ENCODE measurements at regions not wholly inside any gene's neighbourhood (a gene's known extent, or its start where the extent isn't known, plus 50 kb on each side); places are given as distances from the start of the nearest gene placed in this dataset.
"Not testable (repeated sequence)": the region's sequence is repeated elsewhere in the genome, so short reads cannot be mapped to it uniquely, and the experiment has no call there.

- no peak for DNase-seq
Measured at GRCh38 chr3:164365242-164365641, 713.1 kb downstream of the SI start.

DNA sequence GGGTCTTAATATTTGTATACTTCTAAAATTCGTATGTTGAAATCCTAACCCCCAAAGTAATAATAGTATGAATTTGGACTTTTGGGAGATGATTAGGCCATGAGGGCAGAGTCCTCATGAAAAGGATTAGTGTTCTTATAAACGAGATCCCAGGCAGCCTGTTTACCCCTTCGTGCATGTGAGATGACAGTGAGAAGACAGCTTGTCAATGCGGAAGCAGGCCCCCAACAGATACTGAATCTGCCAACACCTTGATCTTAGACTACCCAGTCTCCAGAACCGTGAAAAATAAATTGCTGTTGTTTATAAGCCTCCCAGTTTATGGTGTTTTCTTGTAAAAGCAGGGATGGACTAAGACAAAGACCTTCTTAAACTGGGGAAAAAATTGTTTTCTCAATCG, 714.2 kb downstream of the SI start:
- DNase-seq: no peak

GRCh38 chr3:164360738-164361406, 717.4 kb downstream of the SI start:
- no peak for DNase-seq

GRCh38 chr3:164360078-164360578, 718.2 kb downstream of the SI start:
- no peak for DNase-seq

- DNase-seq: no peak
Measured at GRCh38 chr3:164352991-164353390, 725.3 kb downstream of the SI start.

- no peak for DNase-seq
Measured at GRCh38 chr3:164351131-164351530, 727.2 kb downstream of the SI start.

DNA sequence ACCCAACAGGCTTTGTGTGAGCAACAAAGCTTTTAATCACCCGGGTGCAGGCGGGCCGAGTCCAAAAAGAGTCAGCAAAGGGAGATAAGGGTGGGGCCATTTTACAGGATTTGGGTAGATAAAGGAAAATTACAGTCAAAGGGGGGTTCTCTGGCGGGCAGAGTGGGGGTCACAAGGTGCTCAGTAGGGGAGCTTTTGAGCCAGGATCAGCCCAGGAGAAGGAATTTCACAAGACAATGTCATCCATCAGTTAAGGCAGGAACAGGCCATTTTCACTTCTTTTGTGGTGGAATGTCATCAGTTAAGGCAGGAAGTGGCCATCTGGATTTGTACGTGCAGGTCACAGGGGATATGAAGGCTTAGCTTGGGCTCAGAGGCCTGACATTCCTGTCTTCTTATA, 736.1 kb downstream of the SI start:
- not testable (repeated sequence) for DNase-seq

- no peak for DNase-seq
Measured at GRCh38 chr3:164341086-164341485, 737.2 kb downstream of the SI start.

- no peak for DNase-seq
Measured at GRCh38 chr3:164340273-164340672, 738.0 kb downstream of the SI start.

- no peak for DNase-seq
Measured at GRCh38 chr3:164332831-164333802, 745.2 kb downstream of the SI start.

GRCh38 chr3:164326714-164327113, 751.6 kb downstream of the SI start:
- DNase-seq: no peak

DNA sequence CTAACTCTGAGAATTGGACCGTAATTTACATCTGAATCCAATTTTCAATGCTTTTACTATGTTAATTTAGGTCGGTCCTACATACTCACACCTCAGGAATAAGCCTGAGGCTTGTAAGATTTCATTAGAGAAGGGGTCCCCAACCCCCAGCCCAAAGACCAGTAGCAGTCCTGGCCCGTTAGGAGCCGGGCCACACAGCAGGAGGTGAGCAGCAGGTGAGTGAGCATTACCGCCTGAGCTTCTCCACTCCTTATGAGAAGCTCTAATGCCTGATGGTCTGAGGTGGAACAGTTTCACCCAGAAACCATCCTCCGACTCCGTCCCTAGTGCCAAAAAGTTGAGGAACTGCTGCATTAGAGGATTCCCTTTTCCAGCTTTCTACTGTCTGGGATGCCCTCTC, 757.3 kb downstream of the SI start:
- DNase-seq: no peak

DNA sequence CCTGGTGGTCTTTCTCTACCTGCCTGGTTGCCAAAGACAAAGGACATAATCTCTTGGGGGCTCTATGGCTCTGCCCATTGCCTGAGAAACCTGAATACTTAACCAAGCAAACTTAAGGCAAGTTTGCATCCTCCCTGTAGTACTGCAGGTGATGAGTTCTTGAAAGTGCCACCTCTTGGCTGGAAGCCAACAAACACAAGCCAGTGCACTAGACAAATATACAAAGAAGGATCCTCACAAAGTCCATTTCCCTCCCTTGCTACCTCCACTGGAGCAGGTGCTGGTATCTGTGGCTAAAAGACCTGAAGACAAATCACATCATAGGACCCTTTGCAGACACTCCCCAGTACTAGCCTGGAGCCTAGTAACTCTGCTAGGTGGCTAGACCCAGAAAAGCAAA, 772.3 kb downstream of the SI start:
- no peak for DNase-seq

GRCh38 chr3:164303894-164304293, 774.4 kb downstream of the SI start:
- no peak for DNase-seq

GRCh38 chr3:164302622-164303021, 775.7 kb downstream of the SI start:
- no peak for DNase-seq

- DNase-seq: not testable (repeated sequence)
Measured at GRCh38 chr3:164291486-164291885, 786.8 kb downstream of the SI start.

GRCh38 chr3:164278550-164278949, 799.7 kb downstream of the SI start:
- DNase-seq: no peak

DNA sequence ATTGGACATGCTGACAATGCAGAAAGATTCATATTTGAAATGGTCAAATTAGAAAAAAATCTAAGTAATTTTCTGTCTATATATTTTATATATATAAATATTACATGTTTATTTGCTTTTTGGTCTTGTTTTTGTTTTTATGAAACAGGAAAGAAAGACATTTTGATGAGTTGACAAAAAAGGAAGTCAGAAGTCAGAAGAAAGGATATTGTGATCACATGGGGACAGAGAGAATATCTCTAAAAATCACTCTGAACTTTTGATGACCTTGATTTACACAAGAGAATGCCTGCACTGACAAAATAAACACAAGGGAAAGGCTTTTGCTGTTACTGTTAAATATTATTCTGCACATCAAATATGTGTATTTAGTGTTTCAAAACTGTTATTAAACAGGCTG, 811.2 kb downstream of the SI start:
- DNase-seq: no peak

DNA sequence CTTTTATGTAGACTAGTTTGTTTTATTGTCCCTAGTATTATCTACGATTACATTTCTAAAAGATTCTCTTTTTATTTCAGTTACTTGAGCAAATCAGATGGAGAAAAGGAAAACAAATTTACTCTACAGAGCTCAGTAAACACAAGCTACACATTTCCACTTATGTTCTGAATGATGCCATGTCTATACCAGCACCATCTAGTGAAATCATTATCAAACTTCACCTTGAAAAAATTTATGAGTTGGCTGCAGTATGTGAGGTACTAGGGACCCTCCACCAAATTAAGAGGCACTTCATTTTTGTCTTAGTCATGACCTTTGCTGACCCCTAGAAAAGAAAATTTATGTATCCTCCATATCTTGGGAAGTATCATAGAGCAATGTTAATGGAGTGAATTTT, 827.4 kb downstream of the SI start:
- no peak for DNase-seq

DNA sequence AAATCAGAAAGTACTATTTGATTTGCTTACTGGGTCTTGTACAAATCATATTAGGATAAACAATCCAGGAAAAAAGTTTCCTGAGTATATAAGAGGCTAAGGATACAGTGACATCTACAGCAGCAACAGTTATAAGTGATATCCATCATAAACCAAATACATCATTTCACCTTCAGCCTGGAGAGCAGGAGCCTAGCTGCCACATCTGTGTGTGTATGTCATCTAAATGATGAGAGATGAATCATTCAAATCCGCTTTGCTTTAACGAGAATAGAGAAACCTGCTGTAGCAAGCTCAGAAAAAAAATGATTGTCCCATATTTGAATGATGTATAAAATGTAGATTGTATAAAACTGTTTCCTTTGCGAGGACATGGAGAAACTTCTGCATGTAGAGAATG, 841.4 kb downstream of the SI start:
- no peak for DNase-seq

DNA sequence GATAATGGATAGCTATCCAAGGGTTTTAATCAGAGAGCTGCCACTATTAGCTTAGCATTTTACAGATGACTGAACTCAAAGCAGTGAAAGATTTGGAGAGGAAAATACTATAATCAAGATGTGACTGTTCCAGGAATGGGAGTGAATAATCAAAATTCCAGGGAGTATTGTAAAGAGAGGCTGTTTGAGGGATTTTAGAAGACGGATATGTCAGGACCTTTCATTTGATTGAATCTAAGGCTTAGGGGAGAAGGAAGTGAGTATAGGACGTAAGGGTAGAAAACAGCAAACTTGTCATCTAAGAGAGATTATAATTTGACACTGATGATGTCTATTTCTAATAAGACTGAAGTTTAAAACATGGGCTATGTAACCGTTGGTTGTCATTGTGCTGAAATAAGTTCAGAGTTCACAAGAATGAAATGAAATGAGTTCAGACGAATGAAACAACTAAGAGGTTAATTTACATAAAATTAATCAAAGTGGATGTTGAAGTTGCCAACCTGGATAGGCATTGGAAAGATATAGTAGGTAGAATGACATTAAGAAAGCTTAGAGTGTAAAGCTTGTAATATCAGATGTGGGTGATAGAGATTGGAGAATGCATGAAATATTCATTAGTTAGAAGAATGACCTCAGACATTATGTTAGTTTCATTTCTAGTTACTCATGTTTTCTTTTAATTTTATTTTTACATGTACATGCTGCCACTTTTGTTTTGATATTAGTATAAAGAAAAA, 842.8 kb downstream of the SI start:
- no peak for DNase-seq

DNA sequence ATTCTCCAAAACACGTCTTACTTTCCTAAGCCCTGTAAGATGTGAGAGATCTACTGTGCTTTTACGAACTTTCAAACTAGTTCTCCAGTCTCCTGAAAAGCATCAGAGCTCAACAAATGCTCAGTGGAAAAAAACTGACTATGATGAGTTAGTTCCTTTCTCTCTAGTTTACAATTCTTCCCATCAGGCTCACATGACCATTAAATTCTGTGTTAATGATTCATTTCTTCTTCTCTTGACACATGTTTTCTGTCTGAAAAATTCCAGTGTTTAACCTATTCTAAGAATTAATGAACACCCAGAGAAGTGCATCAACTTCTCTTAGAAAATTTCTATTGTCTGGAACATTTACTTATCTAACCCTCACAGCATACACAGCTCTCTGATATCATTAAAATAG, 844.3 kb downstream of the SI start:
- no peak for DNase-seq

- no peak for DNase-seq
Measured at GRCh38 chr3:164231718-164232117, 846.6 kb downstream of the SI start.

Data from suppressor macrophage treated with lipopolysaccharide for 4 hours (primary cell).